NB4 (cell line): ENCODE measurements at regions not wholly inside any gene's neighbourhood (a gene's known extent, or its start where the extent isn't known, plus 50 kb on each side); places are given as distances from the start of the nearest gene placed in this dataset.

Experiments used
- DNase-seq: peaks from one replicate; pipeline ENCODE4 v3.0.0; 2010; ENCODE audit warnings: low read depth
- H3K4me3 ChIP-seq: one replicate; pipeline ENCODE4 v1.5.1; 2011; ENCODE audit warnings: mild to moderate bottlenecking, low read depth, low read length, moderate library complexity
- MYC ChIP-seq: IDR thresholded peaks from 2 replicates; pipeline ENCODE4 v1.6.1; 2011; ENCODE audit warnings: low read depth, low read length
- POLR2A ChIP-seq: IDR thresholded peaks from 2 replicates; pipeline ENCODE4 v1.6.1; 2011; ENCODE audit warnings: mild to moderate bottlenecking; ENCODE audit not compliant: insufficient read length; ENCODE audit errors: extremely low read depth
- TF ChIP-seq, protein P1 (sequence below): IDR thresholded peaks from one replicate; pipeline ENCODE4 v1.5.1; 2012; ENCODE audit warnings: low read depth, low read length
- TF ChIP-seq, protein P2 (sequence below): IDR thresholded peaks from 2 replicates; pipeline ENCODE4 v1.6.1; 2011; ENCODE audit warnings: low read depth, low read length

DNA sequence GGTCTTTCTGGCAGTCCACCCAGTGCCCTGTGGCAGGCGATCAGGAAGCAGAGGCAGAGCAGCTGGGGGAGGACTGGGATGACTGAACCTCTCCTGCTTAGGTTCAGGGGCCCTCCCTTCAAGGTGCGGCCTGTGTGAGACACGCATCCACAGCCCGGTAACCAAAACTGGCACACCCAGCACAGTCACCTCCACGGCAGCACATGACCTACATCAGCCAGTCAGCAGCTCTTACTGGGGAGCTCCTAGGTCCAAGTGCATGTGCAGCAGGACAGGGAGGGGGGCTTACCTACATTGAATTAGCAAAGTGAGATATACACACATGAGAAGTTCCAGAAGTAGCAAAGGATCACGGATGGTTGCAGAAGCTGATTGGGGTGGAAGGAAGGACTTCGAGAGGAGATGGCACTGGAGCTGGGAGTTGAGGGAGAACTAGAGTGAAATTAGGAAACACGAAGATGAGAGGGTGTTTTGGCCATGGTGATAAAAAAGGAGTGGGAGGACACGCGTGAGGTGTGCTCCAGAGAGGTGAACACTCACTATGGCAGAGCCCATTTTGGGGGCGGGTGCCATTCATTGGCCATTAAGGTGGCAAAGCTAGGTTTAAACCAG lies 51.4 kb upstream of the IRF2BP2 start:
- no peak overlapping the region for H3K4me3 ChIP-seq
- no peak for DNase-seq
- no peak for TF ChIP-seq MYC
- TF ChIP-seq, protein P1, sequence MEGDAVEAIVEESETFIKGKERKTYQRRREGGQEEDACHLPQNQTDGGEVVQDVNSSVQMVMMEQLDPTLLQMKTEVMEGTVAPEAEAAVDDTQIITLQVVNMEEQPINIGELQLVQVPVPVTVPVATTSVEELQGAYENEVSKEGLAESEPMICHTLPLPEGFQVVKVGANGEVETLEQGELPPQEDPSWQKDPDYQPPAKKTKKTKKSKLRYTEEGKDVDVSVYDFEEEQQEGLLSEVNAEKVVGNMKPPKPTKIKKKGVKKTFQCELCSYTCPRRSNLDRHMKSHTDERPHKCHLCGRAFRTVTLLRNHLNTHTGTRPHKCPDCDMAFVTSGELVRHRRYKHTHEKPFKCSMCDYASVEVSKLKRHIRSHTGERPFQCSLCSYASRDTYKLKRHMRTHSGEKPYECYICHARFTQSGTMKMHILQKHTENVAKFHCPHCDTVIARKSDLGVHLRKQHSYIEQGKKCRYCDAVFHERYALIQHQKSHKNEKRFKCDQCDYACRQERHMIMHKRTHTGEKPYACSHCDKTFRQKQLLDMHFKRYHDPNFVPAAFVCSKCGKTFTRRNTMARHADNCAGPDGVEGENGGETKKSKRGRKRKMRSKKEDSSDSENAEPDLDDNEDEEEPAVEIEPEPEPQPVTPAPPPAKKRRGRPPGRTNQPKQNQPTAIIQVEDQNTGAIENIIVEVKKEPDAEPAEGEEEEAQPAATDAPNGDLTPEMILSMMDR, result no peak
- TF ChIP-seq, protein P2, sequence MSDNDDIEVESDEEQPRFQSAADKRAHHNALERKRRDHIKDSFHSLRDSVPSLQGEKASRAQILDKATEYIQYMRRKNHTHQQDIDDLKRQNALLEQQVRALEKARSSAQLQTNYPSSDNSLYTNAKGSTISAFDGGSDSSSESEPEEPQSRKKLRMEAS, result no peak
- no peak for TF ChIP-seq POLR2A

DNA sequence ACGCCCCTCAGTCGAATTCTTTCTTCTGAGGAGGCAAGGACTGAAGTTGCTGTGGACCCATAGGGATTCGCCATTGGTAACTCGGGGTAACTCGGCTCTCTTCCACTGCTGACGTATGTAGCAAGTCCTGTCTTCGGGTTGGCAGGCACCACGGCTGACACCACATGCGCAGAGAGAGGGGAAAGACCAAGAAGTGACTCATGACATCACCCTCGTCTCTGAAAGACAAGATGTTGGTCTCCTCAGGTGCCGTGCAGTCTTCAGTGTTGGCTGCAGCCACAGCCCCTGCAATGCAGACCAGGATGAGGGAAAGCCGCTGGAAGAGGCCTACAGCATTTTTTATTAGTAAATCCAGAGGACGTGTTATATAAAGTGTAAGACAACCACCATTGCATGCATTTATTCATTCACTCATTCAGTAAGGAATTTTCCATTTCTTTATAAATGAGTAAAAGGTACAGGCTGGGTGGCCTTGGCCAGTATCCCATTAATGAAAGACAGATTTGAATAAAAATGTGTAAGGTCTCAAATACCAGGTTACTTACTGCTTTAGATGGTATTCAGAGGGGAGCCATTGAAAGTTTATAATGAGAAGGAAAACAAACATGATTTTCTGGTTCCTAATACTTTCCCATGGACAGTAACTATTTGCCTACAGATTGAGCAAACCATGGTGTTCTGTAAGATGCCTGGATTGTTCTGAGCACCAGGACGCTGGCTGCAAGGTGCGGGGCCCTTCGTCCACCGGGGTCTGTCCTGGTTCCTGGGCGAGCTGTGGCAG lies 50.7 kb upstream of the IRF2BP2 start:
- TF ChIP-seq, protein P1, result no peak
- TF ChIP-seq, protein P2, result no peak
- no peak for TF ChIP-seq POLR2A
- no peak for TF ChIP-seq MYC
- DNase-seq, result no peak
- no peak overlapping the region for H3K4me3 ChIP-seq
